ENCODE measurements at regions not wholly inside any gene's neighbourhood (a gene's known extent, or its start where the extent isn't known, plus 50 kb on each side); places are given as distances from the start of the nearest gene placed in this dataset.

DNA sequence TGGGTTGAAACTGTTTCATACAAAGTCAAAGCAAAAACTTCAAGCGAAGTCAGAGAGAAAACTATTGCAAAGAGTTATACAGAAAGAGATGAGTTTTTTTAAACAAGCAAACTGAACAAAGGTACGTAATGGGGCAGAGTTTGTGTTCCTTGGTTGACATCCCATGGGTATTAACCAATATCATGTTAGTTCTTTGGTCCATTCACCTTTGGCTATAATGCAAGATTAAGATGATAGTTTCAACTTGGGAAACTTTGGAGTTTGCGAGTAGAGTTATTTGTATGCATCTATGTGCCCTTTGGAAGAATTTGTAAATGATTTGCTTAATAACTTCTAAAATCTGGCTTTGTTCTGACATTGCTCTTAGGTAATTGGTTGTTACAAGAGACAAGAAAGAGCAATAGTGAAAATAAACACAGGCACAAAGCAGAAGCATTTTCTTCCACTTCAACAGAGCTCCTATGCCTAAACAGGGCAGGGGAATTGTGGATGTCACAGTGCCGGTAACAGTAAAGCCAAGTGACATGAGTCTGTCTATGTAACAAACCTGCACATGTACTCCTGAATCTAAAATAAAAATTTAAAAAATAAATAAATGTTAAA is 936.1 kb downstream of the SUCLG1 start:
- DNase-seq (ENCODE audit: low read depth in 1 of 2, low spot score in 1 of 2): no peak
- no peaks in the 10 kb centered on the region for H3K4me1 ChIP-seq
- TF ChIP-seq MAFK (IDR thresholded peaks at IDR 0.05; ENCODE audit: partially characterized antibody): no peak
- no peak for TF ChIP-seq HEYL (CRISPR knock-in tag; IDR thresholded peaks at IDR 0.05)
- TF ChIP-seq SREBF2 (IDR thresholded peaks at IDR 0.05): no peak
- TF ChIP-seq, protein P1, sequence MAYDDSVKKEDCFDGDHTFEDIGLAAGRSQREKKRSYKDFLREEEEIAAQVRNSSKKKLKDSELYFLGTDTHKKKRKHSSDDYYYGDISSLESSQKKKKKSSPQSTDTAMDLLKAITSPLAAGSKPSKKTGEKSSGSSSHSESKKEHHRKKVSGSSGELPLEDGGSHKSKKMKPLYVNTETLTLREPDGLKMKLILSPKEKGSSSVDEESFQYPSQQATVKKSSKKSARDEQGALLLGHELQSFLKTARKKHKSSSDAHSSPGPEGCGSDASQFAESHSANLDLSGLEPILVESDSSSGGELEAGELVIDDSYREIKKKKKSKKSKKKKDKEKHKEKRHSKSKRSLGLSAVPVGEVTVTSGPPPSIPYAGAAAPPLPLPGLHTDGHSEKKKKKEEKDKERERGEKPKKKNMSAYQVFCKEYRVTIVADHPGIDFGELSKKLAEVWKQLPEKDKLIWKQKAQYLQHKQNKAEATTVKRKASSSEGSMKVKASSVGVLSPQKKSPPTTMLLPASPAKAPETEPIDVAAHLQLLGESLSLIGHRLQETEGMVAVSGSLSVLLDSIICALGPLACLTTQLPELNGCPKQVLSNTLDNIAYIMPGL (CRISPR knock-in tag; IDR thresholded peaks at IDR 0.05; ENCODE audit: borderline replicate concordance): no peak
- TF ChIP-seq KDM5A (IDR thresholded peaks at IDR 0.05): no peak
- TF ChIP-seq, protein P2, sequence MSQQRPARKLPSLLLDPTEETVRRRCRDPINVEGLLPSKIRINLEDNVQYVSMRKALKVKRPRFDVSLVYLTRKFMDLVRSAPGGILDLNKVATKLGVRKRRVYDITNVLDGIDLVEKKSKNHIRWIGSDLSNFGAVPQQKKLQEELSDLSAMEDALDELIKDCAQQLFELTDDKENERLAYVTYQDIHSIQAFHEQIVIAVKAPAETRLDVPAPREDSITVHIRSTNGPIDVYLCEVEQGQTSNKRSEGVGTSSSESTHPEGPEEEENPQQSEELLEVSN (IDR thresholded peaks at IDR 0.05; ENCODE audit: borderline replicate concordance, low read depth): no peak
- TF ChIP-seq TFCP2L1 (CRISPR knock-in tag; IDR thresholded peaks at IDR 0.05): no peak
- TF ChIP-seq FOSB (CRISPR knock-in tag; IDR thresholded peaks at IDR 0.05): no peak
- no peak for TF ChIP-seq FOSL2 (IDR thresholded peaks at IDR 0.05)
- no peak for TF ChIP-seq FOSL2 (CRISPR knock-in tag; IDR thresholded peaks at IDR 0.05)
- TF ChIP-seq RAD21 (conservative IDR thresholded peaks at IDR 0.05 in 1 of 2, IDR thresholded peaks at IDR 0.05 in 1 of 2): no peak
- no peak for TF ChIP-seq KDM1A (IDR thresholded peaks at IDR 0.05; ENCODE audit: low read depth)
- TF ChIP-seq, protein P3, sequence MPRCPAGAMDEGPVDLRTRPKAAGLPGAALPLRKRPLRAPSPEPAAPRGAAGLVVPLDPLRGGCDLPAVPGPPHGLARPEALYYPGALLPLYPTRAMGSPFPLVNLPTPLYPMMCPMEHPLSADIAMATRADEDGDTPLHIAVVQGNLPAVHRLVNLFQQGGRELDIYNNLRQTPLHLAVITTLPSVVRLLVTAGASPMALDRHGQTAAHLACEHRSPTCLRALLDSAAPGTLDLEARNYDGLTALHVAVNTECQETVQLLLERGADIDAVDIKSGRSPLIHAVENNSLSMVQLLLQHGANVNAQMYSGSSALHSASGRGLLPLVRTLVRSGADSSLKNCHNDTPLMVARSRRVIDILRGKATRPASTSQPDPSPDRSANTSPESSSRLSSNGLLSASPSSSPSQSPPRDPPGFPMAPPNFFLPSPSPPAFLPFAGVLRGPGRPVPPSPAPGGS (IDR thresholded peaks at IDR 0.05): no peak
- no peak for TF ChIP-seq ZC3H11A (IDR thresholded peaks at IDR 0.05)
- H3K9me3 ChIP-seq: no peaks in the 10 kb centered on the region; the same call in 2 of the 3 replicates
- ChIA-PET POLR2A (no interaction called here), CTCF (interaction anchor here (1.5 kb wide), 1 partner anchor 9 kb away, joined by 4 read pairs; no protein-coding TSS in a partner anchor)
- no peak for ATAC-seq
- 51% methylated on average over 4 of the region's 4 CpGs for WGBS (ENCODE audit: missing lambda C conversion rate)
- no peak overlapping the region for H3K4me2 ChIP-seq
- FAIRE-seq: no peak
- H3K27ac ChIP-seq: no peak overlapping the region
- H3K4me3 ChIP-seq: no peak overlapping the region

DNA sequence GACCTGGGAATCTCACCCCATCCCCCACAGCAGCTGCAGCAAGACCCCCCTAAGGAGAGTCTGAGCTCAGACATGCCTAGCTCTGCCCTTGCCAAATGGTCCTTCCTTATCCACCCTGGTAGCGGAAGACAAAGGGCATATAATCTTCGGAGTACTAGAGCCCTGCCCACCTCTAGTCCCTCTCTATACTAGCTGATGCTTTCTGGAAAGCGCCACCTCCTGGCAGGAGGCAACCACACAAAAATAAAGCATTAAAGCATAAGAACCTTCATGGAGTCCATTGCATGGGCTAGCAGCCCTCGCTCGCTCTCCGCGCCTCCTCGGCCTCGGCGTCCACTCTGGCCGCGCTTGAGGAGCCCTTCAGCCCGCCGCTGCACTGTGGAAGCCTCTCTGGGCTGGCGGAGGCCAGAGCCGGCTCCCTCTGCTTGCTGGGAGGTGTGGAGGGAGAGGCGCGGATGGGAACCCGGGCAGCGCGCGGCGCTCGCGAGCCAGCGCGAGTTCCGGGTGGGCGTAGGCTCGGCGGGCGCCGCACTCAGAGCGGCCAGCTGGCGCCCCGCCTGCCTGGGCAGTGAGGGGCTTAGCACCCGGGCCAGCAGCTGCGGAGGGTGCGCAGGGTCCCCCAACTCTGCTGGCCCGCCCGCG is 941.2 kb downstream of the SUCLG1 start:
- DNase-seq (ENCODE audit: low read depth in 1 of 2, low spot score in 1 of 2): no peak
- no peaks in the 10 kb centered on the region for H3K4me1 ChIP-seq
- ChIA-PET CTCF (interaction anchor here (1.2 kb wide), 1 partner anchor 14 kb away, joined by 4 read pairs; no protein-coding TSS in a partner anchor), POLR2A (no interaction called here)
- H3K27ac ChIP-seq: no peak overlapping the region
- H3K4me3 ChIP-seq: no peak overlapping the region
- FAIRE-seq: no peak
- 78% methylated on average over 42 of the region's 42 CpGs for WGBS (ENCODE audit: missing lambda C conversion rate)
- TF ChIP-seq, protein P4, sequence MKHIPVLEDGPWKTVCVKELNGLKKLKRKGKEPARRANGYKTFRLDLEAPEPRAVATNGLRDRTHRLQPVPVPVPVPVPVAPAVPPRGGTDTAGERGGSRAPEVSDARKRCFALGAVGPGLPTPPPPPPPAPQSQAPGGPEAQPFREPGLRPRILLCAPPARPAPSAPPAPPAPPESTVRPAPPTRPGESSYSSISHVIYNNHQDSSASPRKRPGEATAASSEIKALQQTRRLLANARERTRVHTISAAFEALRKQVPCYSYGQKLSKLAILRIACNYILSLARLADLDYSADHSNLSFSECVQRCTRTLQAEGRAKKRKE (CRISPR knock-in tag; IDR thresholded peaks at IDR 0.05; ENCODE audit: low read depth): no peak
- TF ChIP-seq KDM1A (IDR thresholded peaks at IDR 0.05; ENCODE audit: low read depth): no peak
- no peak for ATAC-seq
- H3K4me2 ChIP-seq: no peak overlapping the region
- H3K9me3 ChIP-seq: peaks cover 9% of the 10 kb centered on the region; the same call in 1 of the 3 replicates

DNA sequence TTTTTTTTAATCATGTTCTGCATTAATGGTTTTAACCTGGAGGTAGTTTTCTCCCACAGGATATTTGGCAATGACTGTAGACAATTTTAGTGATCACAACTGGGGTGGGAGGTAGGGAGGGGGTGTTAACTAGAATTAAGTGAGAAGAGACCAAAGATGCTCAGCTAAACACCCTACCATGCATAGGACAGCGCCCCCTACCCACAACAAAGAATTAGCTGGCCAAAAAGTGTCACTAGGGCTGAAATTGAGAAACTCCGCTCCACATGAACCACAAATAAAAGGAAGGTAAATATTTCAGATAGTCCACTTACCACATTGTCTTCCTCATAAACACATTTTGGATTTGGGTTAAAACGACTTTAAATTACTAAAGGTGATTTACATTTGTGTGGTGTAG is 942.6 kb downstream of the SUCLG1 start:
- DNase-seq (ENCODE audit: low read depth in 1 of 2, low spot score in 1 of 2): no peak
- ChIA-PET POLR2A (no interaction called here), CTCF (interaction anchor here (1.2 kb wide), 1 partner anchor 13 kb away, joined by 4 read pairs; no protein-coding TSS in a partner anchor)
- WGBS (ENCODE audit: missing lambda C conversion rate): 27% methylated on average over 3 of the region's 3 CpGs
- H3K4me1 ChIP-seq: no peaks in the 10 kb centered on the region
- no peak for FAIRE-seq
- no peak overlapping the region for H3K4me3 ChIP-seq
- no peak for ATAC-seq
- H3K27ac ChIP-seq: no peak overlapping the region
- H3K9me3 ChIP-seq: peaks cover 9% of the 10 kb centered on the region; the same call in 1 of the 3 replicates
- H3K4me2 ChIP-seq: no peak overlapping the region
- TF ChIP-seq FOSB (CRISPR knock-in tag; IDR thresholded peaks at IDR 0.05): no peak
- TF ChIP-seq, protein P5, sequence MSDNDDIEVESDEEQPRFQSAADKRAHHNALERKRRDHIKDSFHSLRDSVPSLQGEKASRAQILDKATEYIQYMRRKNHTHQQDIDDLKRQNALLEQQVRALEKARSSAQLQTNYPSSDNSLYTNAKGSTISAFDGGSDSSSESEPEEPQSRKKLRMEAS (IDR thresholded peaks at IDR 0.05): no peak
- no peak for TF ChIP-seq MAFK (IDR thresholded peaks at IDR 0.05; ENCODE audit: partially characterized antibody)
- no peak for TF ChIP-seq FOSL2 (IDR thresholded peaks at IDR 0.05)
- TF ChIP-seq FOSL2 (CRISPR knock-in tag; IDR thresholded peaks at IDR 0.05): no peak
- no peak for TF ChIP-seq HOXB13 (CRISPR knock-in tag; IDR thresholded peaks at IDR 0.05; ENCODE audit: low read depth)
- TF ChIP-seq MAZ (IDR thresholded peaks at IDR 0.05; ENCODE audit: borderline replicate concordance, low read depth, low read length): no peak
- TF ChIP-seq NPAS2 (CRISPR knock-in tag; IDR thresholded peaks at IDR 0.05; ENCODE audit: borderline replicate concordance): no peak
- TF ChIP-seq, protein P2 (IDR thresholded peaks at IDR 0.05; ENCODE audit: borderline replicate concordance, low read depth): no peak
- no peak for TF ChIP-seq RCOR1 (IDR thresholded peaks at IDR 0.05; ENCODE audit: low read depth, low read length)
- no peak for TF ChIP-seq JUNB (IDR thresholded peaks at IDR 0.05)
- TF ChIP-seq, protein P1 (CRISPR knock-in tag; IDR thresholded peaks at IDR 0.05; ENCODE audit: borderline replicate concordance): no peak
- no peak for TF ChIP-seq GATA3 (IDR thresholded peaks at IDR 0.05; ENCODE audit: borderline replicate concordance)
- TF ChIP-seq RFX5 (IDR thresholded peaks at IDR 0.05): no peak
- no peak for TF ChIP-seq HOXB5 (CRISPR knock-in tag; IDR thresholded peaks at IDR 0.05)
- TF ChIP-seq CEBPB (IDR thresholded peaks at IDR 0.05): no peak
- no peak for TF ChIP-seq TFCP2L1 (CRISPR knock-in tag; IDR thresholded peaks at IDR 0.05)
